ENCODE measurements at regions not wholly inside any gene's neighbourhood (a gene's known extent, or its start where the extent isn't known, plus 50 kb on each side); places are given as distances from the start of the nearest gene placed in this dataset.

DNA sequence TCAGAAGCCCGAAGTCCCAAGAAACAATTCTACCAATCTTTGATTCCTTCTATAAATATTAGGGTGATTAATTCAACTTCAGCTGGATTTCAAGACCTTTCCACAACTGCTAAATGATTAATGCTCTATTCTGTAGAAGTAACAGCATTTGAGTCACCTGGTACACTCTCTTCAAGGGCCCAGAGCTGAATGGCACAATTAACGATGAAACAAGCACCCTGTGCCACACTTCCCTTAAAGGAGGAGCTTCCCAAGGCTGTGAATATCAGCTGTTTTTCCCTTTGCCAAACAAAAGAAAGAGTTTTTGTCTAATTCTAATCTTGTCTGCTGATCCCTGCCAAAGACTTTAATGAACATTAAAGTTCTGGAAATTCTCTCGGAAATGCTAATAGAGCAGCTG lies 56.0 kb downstream of the BOD1L2 start:
- in situ Hi-C loops (cut with HindIII; ENCODE audit: low pct_ligation_motif_present, low pct_unique_long_range_greater_than_20kb, low sequenced_read_pairs), result no loop called here
- no peak for DNase-seq

DNA sequence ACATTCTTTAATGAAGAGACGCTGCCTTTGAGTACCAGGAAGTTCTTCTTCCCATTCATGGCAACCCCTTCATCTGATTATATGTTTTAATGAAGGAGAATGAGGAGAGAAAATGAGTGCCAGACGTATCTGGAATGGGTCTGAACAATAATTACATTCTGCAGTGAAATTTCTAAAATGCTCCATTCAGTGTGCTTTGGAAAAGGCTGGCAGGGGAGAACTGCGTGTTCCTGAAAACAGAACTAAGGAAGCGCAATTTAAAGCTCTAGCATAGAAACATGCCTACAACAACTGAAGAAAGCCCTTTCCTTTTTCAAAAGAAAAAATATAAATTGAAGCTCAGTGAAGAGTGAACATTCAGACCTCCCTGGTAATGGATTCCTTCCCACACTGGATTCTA lies 58.8 kb downstream of the BOD1L2 start:
- no peak for DNase-seq
- in situ Hi-C loops (cut with HindIII; ENCODE audit: low pct_ligation_motif_present, low pct_unique_long_range_greater_than_20kb, low sequenced_read_pairs), result no loop called here

DNA sequence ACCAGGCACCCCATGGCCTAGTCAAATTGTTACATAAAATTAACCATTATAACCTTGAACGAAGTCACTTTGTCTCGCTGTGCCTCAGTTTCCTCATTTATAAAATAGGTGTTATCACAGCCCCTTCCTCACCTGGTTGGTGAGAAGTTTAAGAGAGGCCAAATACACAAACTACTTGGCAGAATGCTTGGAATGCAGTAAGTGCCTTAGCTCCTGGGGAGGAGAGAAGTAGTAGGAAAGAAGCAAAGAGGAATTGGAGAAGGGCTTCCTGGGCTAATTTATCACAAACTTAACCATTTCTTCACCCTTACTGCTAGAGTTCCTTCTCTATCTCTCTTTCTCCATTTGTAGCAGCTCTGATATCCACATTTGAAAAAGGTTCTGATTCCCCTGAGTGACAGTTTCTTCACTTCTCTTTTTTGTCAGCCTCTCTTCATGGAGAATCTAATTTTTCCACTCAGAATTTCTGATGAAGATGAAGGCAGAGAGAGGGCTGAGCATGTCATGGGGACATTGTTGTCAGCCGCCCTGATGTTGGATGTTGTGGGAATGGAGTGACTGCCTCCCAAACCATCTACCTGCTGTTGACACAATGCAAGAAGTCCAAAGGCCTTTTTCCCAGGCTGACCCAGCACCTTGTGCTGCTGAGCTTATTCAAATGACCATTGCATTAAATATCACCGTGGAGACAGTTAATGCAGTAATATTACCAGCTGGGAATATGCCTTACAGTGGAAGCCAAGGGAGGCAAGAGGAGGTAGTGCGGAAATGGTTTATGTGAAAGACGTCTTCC lies 60.4 kb downstream of the BOD1L2 start:
- in situ Hi-C loops (cut with HindIII; ENCODE audit: low pct_ligation_motif_present, low pct_unique_long_range_greater_than_20kb, low sequenced_read_pairs), result no loop called here
- DNase-seq, result no peak

DNA sequence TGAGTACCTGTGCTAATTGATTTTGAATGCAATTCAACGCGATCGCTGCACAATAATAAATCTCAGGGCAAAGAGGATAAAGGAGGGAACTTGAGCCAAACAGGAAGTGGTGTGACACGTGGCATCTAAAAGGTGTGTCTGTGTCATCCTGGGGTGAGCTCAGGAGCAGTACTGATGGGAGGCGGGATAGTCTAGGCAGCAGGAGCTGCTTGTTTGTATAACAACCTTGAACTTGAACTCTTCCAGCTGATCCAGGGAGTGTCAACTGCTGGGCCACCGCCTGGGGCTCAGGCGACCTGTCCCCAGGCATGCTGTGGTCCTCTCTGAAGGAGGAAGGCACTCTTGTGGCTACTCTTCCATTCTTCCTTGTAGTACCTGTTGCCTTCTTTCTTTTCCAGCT lies 61.2 kb downstream of the BOD1L2 start:
- no peak for DNase-seq
- in situ Hi-C loops (cut with HindIII; ENCODE audit: low pct_ligation_motif_present, low pct_unique_long_range_greater_than_20kb, low sequenced_read_pairs), result no loop called here

DNA sequence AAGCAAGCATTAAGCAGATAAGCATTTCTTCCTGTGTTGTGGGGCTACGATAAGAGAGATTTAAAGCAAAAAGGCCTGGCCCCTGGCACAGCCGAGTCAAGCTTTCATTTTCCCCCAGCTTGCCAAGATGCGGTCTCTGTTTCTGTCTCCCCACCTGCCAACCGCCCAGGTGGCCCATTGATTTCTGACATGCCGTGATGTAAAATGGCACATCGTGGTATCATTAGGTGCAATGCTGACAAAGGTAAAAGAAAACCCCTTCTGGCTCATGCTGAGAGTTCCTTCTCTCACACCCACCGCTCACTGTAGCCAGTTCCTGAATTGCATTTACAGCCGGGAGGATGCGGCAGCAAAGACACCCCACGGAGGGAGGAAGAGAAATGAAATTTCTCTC lies 62.8 kb downstream of the BOD1L2 start:
- in situ Hi-C loops (cut with HindIII; ENCODE audit: low pct_ligation_motif_present, low pct_unique_long_range_greater_than_20kb, low sequenced_read_pairs), result no loop called here
- DNase-seq, result no peak

DNA sequence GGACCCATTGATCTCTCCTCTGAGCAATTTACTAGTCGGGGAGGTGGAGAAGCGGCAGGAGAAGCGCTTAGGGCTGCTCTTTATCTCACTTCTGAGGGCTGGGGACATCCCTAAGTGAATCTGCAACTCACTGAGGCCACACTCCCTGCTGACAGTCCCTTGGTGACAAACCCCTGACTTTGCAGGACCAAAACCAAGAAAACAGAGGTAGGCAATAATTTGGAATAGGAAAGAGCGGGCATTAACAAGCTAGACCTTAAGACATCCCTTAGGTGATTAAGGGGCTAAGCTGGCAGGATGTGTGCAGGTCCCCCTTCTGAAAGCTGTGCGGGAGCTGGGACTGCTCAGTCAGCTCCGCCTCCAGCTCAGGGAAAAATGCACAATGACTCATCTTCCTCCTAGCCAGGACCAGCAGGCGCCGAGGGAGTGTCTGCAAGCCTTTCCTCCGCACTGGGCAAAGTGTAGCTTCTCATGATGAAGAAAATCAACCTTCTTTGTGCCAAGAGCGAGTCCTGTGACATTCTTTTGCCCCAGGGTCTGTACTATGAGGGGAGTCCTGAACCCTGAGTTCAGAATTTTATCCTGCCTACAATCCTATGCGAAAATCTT lies 63.3 kb downstream of the BOD1L2 start:
- in situ Hi-C loops (cut with HindIII; ENCODE audit: low pct_ligation_motif_present, low pct_unique_long_range_greater_than_20kb, low sequenced_read_pairs), result no loop called here
- peak; percentile 71 for DNase-seq

DNA sequence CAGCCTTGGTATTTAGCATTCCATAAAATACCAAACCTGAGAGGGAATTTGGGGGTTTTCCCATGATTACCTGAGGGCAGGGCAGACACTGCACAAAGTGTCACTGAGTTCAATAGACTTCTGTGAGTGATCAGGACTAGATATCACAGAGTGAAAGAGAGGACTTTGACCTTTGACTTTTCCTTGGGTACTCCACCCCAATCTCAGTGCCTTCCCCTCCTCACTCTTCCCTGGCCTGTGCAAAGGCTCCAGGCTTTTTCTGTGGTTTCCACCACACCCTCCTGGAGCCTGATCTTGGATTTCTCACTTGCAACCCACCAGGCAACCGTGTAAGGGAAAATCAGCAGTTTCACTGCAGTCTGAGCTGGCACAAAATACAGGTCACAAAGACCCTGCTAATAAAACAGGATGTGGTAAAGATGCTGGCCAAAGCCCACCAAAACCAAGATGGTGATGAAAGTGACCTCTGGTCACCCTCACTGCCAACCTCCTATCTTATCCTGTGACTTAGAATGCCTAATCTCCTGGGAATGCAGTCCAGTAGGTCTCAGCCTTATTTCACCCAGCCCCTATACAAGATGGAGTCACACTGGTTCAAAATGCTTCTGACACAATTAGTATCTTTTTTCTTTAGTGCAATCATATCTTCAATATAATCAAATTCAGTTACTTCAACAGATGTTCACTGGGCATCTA lies 64.0 kb downstream of the BOD1L2 start:
- in situ Hi-C loops (cut with HindIII; ENCODE audit: low pct_ligation_motif_present, low pct_unique_long_range_greater_than_20kb, low sequenced_read_pairs), result no loop called here
- no peak for DNase-seq

DNA sequence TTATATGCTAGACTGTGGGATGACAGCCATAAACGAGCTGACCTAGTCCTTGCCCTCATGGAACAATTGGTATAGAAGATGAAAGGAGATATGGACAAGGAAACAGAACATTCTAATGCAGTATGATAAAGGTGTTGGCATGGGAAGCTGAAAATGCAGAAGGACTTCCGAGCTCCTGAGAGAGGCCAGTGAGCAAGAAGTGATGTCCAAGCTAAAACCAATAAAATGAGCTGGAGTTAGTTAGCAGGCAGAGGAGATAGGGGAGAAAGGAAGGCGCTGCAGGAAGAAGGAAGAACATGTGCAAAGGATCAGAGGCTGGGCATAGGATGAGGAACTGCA lies 64.5 kb downstream of the BOD1L2 start:
- DNase-seq, result no peak
- in situ Hi-C loops (cut with HindIII; ENCODE audit: low pct_ligation_motif_present, low pct_unique_long_range_greater_than_20kb, low sequenced_read_pairs), result no loop called here

DNA sequence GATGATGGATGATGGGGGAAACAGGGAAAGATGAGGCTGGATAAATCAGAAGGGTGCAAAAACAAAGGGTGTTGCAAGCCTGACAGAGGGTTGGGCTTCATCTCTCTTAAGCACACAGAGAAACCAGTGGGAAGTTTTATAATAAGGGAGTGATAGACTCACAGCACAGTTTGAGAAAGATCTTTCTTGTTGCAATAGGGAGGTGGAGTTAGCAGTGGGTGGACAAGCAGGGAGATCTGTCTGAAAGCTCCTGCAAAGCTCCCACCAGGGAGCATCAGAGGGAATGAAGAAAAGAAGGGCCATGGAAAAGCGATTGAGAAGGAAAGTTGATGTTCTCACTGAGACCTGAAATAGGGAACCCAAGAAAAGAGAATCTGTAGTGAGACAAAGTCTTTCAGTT lies 64.9 kb downstream of the BOD1L2 start:
- no peak for DNase-seq
- in situ Hi-C loops (cut with HindIII; ENCODE audit: low pct_ligation_motif_present, low pct_unique_long_range_greater_than_20kb, low sequenced_read_pairs), result no loop called here

DNA sequence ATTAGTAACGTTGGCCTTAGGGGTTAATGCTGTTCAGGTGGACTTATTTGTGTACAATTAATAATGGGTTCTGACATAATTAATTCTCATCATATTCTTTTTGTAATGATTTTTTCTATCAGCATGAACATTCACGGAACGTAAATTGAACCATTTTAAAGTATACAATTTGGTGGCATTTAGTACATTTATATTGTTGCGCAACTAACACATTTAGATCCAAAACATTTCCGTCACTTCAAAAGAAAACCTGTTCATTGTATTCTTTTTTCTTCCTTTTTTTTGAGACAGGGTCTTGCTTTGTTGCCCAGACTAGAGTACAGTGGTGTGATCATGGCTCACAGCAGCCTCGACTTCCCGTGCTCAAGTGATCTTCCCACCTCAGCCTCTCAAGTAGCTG lies 65.8 kb downstream of the BOD1L2 start:
- in situ Hi-C loops (cut with HindIII; ENCODE audit: low pct_ligation_motif_present, low pct_unique_long_range_greater_than_20kb, low sequenced_read_pairs), result no loop called here

DNA sequence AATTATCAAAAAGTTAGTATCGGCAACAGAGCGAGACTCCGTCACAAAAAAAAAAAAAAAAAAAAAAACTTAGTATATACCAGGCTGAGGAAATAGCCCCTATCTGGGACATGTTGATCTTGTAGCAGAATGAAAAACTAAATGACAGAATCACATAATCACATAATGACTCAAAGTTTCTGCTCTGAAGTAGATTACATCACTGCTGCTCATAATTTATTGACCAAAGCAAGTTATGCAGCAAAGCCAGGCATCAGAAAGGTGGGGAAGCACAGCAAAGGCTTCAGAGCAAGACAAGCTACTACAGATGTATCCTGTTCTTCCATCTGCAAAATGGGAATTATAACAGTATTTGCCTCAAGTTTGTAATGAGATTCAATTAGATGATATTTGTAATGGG lies 68.1 kb downstream of the BOD1L2 start:
- in situ Hi-C loops (cut with HindIII; ENCODE audit: low pct_ligation_motif_present, low pct_unique_long_range_greater_than_20kb, low sequenced_read_pairs), result no loop called here
- no peak for DNase-seq

More for the DNA sequence above, 65.8 kb downstream of the BOD1L2 start:
- DNase-seq, result no peak

DNA sequence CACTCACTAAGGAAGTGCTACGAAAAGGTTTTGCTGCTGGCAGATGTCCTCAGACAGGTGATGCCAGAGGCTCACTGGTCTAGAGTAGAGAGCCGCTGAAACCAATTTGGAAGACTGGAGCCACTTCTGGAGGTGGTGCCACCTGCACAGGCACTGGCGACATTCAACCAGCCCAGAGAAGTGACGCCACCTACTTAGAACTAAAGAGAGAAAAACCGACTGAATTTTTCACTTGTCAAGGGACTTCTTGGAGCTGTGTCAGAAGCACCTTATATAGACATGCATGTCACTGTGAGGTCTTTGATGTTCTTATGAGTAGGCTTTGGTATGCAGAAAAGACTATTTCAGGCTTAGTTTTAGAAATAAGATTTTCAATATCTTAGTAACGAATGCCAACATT lies 71.4 kb downstream of the BOD1L2 start:
- in situ Hi-C loops (cut with HindIII; ENCODE audit: low pct_ligation_motif_present, low pct_unique_long_range_greater_than_20kb, low sequenced_read_pairs), result no loop called here

DNA sequence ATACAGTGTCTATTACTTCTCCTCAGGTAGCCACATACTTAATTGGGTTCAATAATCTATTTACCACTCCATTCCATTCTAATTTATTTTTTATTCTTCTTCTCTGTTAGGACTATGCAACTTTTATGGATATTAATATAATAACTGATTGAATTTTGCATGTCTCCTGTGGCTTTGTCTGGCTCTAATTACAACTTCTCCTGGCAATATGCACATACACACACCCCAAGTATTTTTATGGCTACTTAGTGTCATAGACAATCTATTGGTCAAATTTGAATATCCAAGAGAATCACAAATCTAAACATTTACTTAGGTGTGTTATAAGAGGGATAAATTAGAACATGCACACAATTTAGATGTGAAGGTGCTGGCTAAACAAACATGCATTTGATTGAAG lies 73.1 kb downstream of the BOD1L2 start:
- in situ Hi-C loops (cut with HindIII; ENCODE audit: low pct_ligation_motif_present, low pct_unique_long_range_greater_than_20kb, low sequenced_read_pairs), result no loop called here
- no peak for DNase-seq

More for the DNA sequence above, 71.4 kb downstream of the BOD1L2 start:
- DNase-seq, result no peak

DNA sequence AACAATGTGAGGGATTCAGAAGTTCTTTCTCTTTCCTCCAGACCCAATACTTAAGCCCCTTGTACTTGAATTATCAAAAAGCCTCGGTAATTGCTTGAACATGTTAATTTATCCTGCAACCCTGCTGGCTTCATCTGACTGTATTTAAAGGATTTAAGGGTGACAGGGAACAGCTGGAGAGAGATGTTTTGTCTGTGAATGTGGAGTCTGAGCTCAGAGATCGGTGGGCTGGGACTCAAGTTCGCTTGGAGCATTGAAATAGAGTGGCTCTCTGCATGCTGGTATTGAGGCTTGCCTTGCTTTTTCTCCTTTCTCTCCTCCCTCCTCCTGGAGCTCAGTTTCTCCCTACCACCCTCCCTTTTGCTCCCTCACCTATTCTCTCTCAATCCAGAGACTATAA lies 73.6 kb downstream of the BOD1L2 start:
- in situ Hi-C loops (cut with HindIII; ENCODE audit: low pct_ligation_motif_present, low pct_unique_long_range_greater_than_20kb, low sequenced_read_pairs), result no loop called here
- no peak for DNase-seq

DNA sequence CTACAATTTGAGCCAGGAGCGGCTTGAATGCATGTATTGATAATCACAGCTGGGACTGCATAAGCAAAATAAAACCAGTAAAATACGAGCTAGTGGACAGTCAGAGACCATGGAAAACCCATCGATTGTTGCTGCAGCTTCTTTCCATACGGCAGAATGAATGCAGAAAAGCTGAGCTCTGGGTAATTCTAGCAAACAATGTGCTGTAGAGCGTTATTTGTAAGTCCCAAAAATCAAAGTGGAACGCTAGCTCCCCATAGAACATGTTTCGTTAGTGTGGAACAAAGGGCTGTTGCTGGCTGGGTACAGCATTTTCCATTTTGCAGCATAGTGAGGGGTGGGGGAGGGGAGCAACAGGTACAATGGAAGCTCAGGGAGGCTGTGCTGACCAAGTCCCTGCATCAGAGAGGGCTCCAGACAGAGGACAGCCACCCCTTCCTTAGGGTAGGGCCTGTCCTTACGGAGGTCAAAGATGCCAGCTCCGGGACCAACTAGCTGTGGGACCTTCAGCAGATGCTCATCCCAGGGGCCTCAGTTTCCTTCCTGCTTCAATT lies 74.1 kb downstream of the BOD1L2 start:
- DNase-seq, result no peak
- in situ Hi-C loops (cut with HindIII; ENCODE audit: low pct_ligation_motif_present, low pct_unique_long_range_greater_than_20kb, low sequenced_read_pairs), result no loop called here

DNA sequence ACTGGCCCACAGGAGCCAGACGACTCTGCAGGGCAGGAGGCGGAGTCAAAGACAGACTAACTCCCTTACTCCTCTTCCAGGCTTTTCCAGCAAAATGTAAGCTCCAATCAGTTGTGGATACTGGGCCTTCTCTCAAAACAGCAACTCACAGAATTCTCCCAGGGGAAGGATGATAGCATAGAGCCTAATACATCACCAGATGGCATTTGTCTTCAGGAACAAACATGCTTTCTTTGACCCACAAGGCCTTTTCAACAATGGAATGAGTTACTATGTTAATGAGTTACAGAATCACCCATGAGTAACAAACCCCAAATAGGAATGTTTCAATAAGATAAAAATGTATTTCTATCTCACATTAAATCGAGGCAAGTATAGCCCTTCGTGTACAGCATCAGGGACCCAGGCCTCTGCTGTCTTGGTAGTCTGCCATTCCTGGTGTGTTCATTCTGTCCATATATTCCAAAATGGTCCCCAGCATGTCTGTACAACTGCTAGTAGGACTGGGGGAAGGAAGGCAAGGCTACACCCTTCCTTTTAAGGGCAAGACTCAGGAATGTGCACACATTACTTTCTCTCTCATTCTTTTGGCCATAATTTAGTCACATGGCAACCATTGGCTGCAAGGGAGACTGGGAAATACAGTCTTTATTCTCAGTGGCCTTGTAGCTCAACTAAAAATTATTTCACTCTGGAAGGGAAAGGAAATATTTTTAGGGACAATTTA lies 76.4 kb downstream of the BOD1L2 start:
- in situ Hi-C loops (cut with HindIII; ENCODE audit: low pct_ligation_motif_present, low pct_unique_long_range_greater_than_20kb, low sequenced_read_pairs), result no loop called here

DNA sequence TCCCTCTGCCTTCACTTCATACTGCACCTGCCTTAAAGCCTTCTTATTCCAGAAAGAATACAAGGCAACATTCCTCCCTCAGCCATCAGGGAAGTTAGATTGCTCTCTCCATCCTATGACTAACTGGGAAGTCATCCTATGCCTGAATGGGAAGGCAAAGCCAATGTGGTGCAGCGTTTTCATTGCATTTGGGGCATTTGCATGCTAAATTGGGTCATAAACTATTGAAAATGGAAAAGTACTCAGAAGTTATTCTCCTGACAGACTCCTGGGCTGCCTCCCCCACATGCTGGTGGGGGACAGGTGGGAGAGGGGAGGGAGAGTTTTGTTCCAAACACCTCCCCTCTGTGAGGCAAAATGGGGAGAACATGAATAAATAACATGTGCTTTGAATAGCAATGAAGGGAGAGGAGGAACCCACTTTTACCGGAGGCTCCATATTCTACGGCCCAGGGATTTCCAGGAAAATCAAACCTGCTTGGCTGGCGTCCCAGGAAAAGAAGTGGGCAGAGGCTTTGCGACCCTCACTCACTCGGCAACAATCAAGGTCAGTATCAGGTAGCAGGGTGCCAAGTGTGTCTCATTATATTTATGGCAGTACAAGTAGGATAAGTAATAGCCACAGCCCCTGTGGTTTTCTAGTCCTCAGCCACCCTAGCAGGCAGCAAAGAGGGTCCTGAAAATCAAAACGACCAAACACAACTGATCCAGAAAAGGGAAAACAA lies 84.1 kb downstream of the BOD1L2 start:
- DNase-seq, result no peak
- in situ Hi-C loops (cut with HindIII; ENCODE audit: low pct_ligation_motif_present, low pct_unique_long_range_greater_than_20kb, low sequenced_read_pairs), result no loop called here

More for the DNA sequence above, 76.4 kb downstream of the BOD1L2 start:
- DNase-seq, result peak; percentile 46

DNA sequence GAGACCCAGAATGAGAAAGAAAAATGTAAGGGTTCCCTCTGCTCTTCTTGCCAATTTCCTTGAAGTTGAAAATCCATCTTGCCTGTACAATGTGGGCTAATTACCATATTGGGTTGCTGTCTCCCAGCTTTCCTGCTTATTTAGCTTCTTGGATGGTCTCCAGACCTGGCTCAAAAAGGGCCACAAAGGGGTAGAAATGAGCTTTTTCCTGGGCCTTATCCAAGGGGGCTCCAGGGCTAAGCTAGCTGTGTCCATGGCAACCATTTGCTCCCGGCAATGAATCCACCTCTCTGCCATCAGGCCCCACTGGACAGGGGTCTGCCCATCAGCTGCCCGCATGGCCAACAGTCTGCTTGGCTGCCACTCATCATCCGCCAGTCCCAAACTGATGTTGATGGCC lies 85.0 kb downstream of the BOD1L2 start:
- in situ Hi-C loops (cut with HindIII; ENCODE audit: low pct_ligation_motif_present, low pct_unique_long_range_greater_than_20kb, low sequenced_read_pairs), result no loop called here
- DNase-seq, result no peak

Measured in ACHN (cell line).